Left lung (tissue), 4 donors: ENCODE measurements at regions not wholly inside any gene's neighbourhood (a gene's known extent, or its start where the extent isn't known, plus 50 kb on each side); places are given as distances from the start of the nearest gene placed in this dataset.

Experiments used
- ATAC-seq: fragments of 200-7000 bp; cut with Tn5 transposase; one replicate; pipeline ENCODE4 v1.9.1; 2020; ENCODE audit warnings: moderate library complexity
- DNase-seq, 4 donors: peaks; one replicate each; pipeline ENCODE4 v3.0.0-alpha.2; 2013 to 2020
- H3K27ac ChIP-seq, 2 donors: fragments of 200-600 bp; sonication (generic) in 1 of 2; one replicate each; pipeline versions ENCODE4 v1.5.0 to v1.8.0; 2020 to 2021
- H3K27me3 ChIP-seq, 2 donors: fragments of 200-600 bp; sonication (generic) in 1 of 2; one replicate each; pipeline versions ENCODE4 v1.5.0 to v1.8.0; 2020 to 2021
- H3K36me3 ChIP-seq, 2 donors: fragments of 200-600 bp; sonication (generic) in 1 of 2; one replicate each; pipeline versions ENCODE4 v1.5.0 to v1.8.0; 2020 to 2021
- H3K4me1 ChIP-seq, 2 donors: fragments of 200-600 bp; one replicate each; pipeline ENCODE4 v1.8.0; 2021
- H3K4me3 ChIP-seq, 2 donors: fragments of 200-600 bp; sonication (generic) in 1 of 2; one replicate each; pipeline versions ENCODE4 v1.5.0 to v1.8.0; 2020 to 2021; ENCODE audit warnings: mild to moderate bottlenecking in 1 of 2
- H3K9me3 ChIP-seq, 2 donors: fragments of 200-600 bp; sonication (generic) in 1 of 2; one replicate each; pipeline versions ENCODE4 v1.5.0 to v1.8.0; 2020 to 2021
- intact Hi-C, 2 donors: fragments of 100-400 bp; cut with DNase I; formaldehyde crosslinking; loops; one replicate each; pipeline versions ENCODE4 v1.11.2 to v1.14.2; 2022
- TF ChIP-seq, protein P1 (sequence below), 2 donors: fragments of 200-600 bp; sonication (generic) in 1 of 2; IDR thresholded peaks; one replicate each; pipeline versions ENCODE4 v1.5.0 to v1.8.0; 2021; ENCODE audit warnings: antibody characterized with exemption in 2 of 2
- donor health status: DM: no; HTN: yes; CAD: no.
- donor health status: DM: no; HTN: no; CAD: no.

DNA sequence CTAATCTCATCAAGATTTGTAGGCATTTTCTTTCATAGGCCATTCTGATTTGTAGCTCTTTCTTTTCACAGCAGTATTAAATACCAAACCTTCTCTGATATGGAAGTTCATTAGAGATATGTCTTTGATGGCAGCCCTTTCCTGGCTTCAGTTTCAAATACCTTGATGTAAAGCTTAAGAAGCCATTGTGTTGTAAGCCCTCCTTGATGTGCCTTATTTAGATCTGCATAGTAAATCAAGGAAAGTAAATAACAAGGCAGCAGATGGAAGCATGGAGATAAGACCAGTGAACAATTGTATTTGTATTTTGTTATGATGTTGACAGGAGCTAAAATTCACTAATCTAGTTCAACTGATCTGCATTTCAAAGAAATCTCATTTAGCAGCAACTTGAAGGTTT, 234.9 kb upstream of the PPP1R3A start:
- Histone ChIP-seq H3K4me1 (no peaks in the 10 kb centered on the region), H3K9me3 (no peaks in the 10 kb centered on the region), H3K36me3 (no peaks in the 10 kb centered on the region), H3K27me3 (no peaks in the 10 kb centered on the region), H3K4me3 (no peak overlapping the region), H3K27ac (no peak overlapping the region)
- intact Hi-C loops: no loop called here
- DNase-seq (no peak), ATAC-seq (no peak)
- TF ChIP-seq, protein P1, sequence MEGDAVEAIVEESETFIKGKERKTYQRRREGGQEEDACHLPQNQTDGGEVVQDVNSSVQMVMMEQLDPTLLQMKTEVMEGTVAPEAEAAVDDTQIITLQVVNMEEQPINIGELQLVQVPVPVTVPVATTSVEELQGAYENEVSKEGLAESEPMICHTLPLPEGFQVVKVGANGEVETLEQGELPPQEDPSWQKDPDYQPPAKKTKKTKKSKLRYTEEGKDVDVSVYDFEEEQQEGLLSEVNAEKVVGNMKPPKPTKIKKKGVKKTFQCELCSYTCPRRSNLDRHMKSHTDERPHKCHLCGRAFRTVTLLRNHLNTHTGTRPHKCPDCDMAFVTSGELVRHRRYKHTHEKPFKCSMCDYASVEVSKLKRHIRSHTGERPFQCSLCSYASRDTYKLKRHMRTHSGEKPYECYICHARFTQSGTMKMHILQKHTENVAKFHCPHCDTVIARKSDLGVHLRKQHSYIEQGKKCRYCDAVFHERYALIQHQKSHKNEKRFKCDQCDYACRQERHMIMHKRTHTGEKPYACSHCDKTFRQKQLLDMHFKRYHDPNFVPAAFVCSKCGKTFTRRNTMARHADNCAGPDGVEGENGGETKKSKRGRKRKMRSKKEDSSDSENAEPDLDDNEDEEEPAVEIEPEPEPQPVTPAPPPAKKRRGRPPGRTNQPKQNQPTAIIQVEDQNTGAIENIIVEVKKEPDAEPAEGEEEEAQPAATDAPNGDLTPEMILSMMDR (IDR thresholded peaks at IDR 0.05): no peak

DNA sequence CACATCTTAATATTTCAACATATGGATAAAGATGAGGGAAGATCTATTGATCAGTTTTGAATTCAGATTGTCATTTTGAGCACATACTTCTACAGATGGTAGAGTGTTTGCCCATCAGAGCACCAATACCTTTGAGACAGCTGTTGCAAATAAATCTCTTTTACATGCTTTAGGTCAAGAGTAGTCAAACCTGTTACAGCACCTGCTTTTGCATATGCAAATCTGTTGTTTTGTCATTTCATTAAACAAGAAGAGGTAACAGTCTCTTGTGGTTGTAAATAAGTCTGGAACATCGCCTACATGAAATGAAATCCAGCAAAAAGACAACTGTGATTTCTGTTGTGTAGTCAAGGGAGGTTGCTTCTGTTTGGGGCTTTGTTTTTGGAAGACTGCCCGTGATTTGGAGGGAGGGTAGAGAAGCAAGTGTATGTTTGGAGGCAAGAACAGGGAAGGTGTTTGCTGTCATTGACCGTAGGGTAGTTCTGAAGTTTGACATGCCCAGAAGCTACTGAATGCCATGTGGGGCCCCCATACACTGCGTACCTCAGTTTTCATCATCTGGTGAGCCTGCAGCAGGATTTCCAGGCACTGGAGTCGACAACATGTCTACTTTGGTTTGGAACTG, 233.6 kb upstream of the PPP1R3A start:
- Histone ChIP-seq H3K27me3 (no peaks in the 10 kb centered on the region), H3K36me3 (no peaks in the 10 kb centered on the region), H3K4me3 (no peak overlapping the region), H3K4me1 (no peaks in the 10 kb centered on the region), H3K9me3 (no peaks in the 10 kb centered on the region), H3K27ac (no peak overlapping the region)
- TF ChIP-seq, protein P1 (IDR thresholded peaks at IDR 0.05): no peak
- intact Hi-C loops: no loop called here
- no peak for DNase-seq
- no peak for ATAC-seq

DNA sequence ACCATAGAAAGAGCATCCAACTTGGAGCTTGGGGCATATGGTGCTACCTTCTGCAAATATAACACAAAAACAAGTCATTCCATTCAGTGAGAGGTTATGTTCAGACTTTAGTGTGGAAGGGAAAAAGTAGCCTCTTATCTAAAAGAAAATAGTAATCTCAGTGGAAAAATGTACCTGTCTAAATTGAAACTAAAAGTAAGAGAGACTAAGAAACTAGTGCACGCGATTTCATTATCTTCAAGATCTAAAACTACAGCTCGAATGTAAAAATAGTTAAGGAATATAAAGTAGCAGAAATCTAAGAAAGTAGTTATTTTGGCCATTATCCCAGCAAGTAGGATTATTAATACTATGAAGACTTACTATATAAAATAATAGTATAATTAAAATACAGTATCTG, 233.0 kb upstream of the PPP1R3A start:
- intact Hi-C loops: no loop called here
- H3K4me3 ChIP-seq: peak overlapping the region in 1 of 2 donors; percentile 3
- H3K4me1 ChIP-seq: no peaks in the 10 kb centered on the region
- TF ChIP-seq, protein P1 (IDR thresholded peaks at IDR 0.05): no peak
- DNase-seq (no peak), ATAC-seq (no peak)
- H3K36me3 ChIP-seq: no peaks in the 10 kb centered on the region
- H3K27me3 ChIP-seq: no peaks in the 10 kb centered on the region
- no peaks in the 10 kb centered on the region for H3K9me3 ChIP-seq
- H3K27ac ChIP-seq: no peak overlapping the region

DNA sequence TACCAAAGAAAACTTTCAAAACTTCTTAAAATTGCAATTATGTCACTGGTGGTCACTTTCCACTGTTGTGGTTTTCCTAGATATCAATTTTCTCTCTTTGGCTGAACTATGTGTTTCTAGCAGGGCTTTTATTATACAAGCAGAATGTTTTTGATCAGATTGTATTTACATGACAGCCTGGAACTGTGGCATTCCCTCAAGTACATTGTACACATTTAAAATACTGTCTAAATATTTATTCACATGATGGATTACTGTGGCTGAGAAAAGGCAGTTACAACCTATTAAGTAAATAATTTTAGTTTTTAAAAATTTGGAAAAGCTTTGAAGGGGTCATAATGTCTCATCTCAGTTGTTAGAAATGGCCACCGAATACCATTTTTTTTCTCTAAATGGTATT, 231.9 kb upstream of the PPP1R3A start:
- TF ChIP-seq, protein P1 (IDR thresholded peaks at IDR 0.05): no peak
- intact Hi-C loops: no loop called here
- no peaks in the 10 kb centered on the region for H3K4me1 ChIP-seq

DNA sequence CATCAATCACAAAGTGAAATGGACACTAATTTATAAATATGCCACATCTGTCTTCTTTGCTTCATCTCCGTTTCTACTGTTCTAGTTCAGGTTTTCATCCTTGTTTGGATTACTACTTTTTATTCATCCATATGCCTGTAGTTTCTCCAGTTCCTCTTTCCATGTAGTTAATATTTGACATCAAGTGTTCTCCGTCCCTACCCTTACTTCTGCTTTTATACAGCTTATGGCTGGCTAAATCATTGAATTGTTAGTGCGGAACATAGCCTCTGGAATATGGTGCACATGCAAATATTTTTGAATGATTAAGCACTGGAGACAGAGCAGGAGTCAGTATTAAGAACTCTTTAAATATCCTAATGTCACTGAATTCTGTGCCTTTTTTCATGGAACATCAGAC, 230.0 kb upstream of the PPP1R3A start:
- DNase-seq (peak in 1 of 4 donors; percentile 6), ATAC-seq (peak; percentile 59)
- TF ChIP-seq, protein P1 (IDR thresholded peaks at IDR 0.05): no peak
- no peaks in the 10 kb centered on the region for H3K36me3 ChIP-seq
- no peaks in the 10 kb centered on the region for H3K9me3 ChIP-seq
- H3K4me3 ChIP-seq: no peak overlapping the region
- no peaks in the 10 kb centered on the region for H3K4me1 ChIP-seq
- intact Hi-C loops: no loop called here
- no peak overlapping the region for H3K27ac ChIP-seq
- H3K27me3 ChIP-seq: no peaks in the 10 kb centered on the region

More for the DNA sequence above, 231.9 kb upstream of the PPP1R3A start:
- peak in 1 of 4 donors; percentile 10 for DNase-seq
- Histone ChIP-seq H3K9me3 (no peaks in the 10 kb centered on the region), H3K36me3 (no peaks in the 10 kb centered on the region), H3K27me3 (no peaks in the 10 kb centered on the region), H3K27ac (no peak overlapping the region), H3K4me3 (no peak overlapping the region)
- ATAC-seq: no peak
